NCI-H2081 treated with DMSO at 0.1 percent for 48 hours (cell line): ENCODE measurements at regions not wholly inside any gene's neighbourhood (a gene's known extent, or its start where the extent isn't known, plus 50 kb on each side); places are given as distances from the start of the nearest gene placed in this dataset.

Source experiments
- DNase-seq: peaks from one replicate; lab custom pipeline; 2025; lab: John Stamatoyannopoulos, UW

DNA sequence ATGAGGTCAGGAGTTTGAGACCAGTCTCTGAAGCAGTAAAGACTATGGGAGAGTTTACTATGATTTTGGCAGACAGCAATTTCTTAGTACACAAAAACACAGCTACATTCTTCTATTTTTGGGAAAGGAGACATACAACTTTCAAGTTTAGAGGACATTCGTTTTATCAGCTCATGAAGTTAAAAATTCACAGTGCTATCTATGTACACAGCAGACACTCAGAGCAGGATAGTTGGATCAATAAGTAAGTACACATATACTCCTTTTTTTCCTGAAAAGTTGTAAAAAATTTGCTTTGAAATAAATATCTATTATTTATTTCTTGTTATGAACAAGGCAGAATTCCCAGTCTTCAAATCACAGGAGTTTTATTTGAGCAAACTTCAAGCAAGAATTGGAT lies 159.7 kb downstream of the SERPINI1 start:
- no peak for DNase-seq

DNA sequence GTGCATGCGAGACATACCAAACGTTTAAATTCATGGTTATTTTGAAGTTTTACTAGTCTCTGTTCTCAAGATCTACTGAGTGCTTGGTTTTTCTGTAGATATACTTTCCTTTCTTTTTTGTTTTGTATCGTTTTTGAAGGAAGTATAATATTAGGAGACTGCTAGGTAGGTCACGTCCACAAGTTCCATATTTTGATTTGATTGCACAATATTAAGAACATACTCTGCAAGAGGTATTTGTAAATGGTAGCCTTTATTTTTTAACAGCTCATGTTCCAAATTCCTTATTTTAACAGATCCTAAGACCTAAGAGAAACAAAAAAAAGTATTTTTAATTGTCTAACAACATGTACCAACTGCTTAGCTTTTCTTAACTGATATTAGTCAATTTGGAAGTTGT lies 156.7 kb downstream of the SERPINI1 start:
- no peak for DNase-seq

DNA sequence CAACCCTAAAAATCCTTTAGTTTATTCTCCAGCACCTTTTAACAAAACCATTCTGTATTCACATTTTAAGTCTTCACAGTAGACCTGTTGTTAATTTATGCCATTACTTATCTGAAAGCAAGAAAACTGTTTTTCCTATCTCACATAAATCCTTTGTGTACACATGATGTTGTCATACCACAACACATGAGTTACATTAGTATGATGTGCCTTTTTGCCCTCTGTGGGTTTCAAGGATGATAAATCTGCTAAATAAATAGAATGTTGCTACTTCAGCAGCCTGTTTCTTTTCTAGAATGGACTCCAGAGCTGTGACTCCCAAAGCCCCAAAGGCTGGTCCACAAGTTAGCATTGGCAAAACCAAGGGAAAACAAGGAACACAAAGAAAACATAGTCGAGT lies 151.6 kb downstream of the SERPINI1 start:
- no peak for DNase-seq

DNA sequence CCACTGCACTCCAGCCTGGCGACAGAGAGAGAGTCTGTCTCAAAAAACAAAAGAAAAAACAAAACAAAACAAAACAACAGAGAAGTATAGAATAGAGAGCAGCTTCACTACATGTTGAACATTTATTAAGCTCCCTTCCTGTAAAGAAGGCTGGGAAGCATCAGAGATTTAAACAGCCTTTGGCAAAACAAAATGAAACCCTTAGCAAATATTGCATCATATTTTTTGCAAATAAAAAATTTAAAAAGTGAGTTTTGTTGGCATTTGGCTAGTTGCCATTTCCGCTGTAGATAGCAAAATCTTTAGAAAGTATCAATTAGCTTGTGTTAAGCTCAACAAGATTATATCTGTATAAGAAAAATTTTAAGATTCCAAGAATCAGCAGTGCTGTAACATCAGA lies 151.2 kb downstream of the SERPINI1 start:
- DNase-seq = no peak

DNA sequence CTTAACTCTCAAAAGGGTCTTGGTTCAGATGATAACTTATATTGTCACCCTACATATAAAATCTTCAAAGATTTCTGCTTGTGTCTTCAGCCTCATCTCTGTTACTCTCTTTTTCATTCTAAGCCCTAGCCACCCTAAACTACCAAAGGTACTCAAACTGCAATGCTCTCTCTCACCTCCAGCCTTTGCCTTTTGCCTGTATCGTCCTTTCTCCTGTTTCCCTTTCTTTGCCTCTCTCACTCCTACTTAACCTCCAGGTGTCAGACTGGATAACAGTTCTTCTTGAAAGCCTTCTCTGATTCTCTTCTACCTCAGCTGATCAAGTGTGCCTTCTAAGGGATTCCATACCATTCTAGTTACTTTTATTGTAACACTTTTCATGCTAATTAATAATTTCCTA lies 149.8 kb downstream of the SERPINI1 start:
- no peak for DNase-seq

DNA sequence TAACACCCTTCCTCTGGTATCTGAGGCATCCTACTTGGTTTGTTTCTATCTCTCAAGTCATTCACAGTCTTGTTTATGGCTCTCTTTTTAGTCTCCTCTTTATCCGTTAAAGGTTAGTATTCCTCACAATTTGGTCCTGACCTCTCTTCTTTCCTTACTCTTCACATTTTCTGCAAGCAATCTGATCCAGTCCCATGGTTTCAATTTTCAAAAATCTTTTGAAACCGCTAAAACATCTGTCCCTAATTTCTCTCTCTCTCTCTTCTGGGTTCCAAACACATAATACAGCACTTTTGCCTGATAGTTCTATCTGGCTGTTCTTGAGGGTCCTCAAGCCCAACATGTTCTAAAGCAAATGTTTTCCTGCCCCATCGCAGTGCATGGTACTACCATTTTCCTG lies 149.0 kb downstream of the SERPINI1 start:
- no peak for DNase-seq

DNA sequence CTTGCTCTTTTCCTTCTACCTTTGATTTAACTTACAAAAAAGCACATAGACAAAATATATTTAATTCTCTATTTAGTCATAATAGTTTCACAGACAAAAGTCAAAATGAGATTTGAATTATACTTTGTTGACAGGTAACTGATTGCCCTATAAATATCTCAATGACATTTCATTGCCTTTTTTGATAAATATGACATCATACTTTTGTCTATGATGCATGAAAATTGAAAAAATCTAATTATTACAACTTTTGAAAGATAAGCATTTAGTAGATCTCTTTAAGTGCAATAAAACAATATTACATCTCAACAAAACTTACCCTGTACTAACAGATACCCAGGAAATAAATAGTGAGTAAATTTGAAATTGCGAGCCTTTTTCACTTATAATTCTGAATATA lies 147.9 kb downstream of the SERPINI1 start:
- DNase-seq = no peak

DNA sequence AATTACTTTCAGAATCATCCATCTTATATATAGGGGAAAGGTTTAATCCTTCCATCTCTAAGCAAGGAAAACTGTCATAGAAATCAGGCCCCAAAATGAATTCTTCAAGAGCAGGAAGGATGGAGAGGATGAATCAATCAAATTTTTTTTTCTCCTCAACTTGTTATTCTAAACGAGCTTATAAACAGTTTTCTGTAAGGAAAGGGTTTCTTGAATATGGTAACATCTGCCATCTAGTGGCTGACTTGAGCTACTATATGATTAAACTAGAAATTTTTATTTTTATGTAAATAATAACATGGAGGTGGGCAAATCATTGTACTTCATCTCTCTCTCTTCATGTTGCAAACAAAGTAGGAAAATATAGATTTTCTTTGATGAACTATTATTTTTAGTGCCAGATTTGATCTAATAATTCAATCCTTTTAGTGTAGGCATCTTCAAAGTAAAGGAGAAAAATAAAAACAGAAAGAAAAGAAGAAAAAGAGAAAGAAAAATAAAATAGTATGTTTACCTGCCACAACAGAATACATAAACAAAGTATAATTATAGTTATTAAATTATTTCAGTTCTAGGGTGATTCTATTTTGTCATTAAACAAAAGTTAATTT lies 146.6 kb downstream of the SERPINI1 start:
- DNase-seq = peak; percentile 82

DNA sequence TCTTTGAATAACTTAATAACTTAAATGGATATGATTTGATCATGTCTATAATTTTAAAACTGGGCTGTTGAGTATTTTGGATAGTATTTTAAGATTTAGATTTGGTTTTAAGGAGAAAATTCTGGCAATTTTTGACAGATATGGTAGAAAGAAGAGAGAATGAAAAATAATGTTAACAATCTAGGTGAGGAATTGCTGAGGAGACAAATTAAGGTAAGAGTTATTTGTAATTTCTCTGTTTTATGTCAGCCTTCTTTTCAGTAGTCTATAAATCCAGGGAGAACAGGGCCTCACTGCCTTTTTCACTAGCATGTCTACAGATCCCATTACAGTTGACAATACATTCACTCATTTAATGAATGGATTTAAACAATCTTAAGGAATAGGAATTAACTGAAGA lies 144.7 kb downstream of the SERPINI1 start:
- DNase-seq = no peak

DNA sequence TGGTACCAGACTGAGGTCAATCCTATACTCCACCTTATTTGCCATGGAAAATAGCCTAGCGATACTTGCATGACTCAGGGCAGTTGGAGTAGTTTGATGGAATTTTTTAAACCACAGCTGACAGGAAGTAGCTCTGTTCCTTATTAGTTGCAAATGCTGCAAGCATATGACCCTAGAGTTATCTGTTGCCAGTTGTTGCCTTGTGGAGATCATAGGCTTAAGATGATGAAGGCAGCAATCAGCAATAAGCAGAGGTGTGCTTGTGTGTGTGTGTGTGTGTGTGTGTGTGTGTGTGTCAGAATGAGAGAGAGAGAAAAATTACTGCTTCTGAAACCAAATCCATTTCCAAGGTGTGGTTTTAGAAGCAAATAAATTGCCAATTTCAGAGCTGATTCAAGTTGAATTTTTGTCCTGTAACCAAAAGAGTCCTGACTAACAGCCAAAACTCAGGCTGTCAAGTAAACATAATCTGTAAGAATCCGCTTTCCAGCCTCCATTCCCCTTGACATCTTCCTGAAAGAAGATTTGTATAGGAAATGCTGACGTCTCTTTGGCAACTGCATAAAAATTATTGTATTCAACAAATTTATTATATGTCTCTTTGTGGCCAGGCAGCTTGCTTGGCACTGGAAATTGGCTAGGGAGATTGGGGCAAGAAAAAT lies 141.2 kb downstream of the SERPINI1 start:
- DNase-seq = no peak
